MM.1S (cell line): ENCODE measurements at regions not wholly inside any gene's neighbourhood (a gene's known extent, or its start where the extent isn't known, plus 50 kb on each side); places are given as distances from the start of the nearest gene placed in this dataset.

Experiments
- CTCF ChIP-seq: fragments of 300-600 bp; sonication (generic); IDR thresholded peaks from 2 replicates; pipeline ENCODE4 v1.5.1; 2016; ENCODE audit warnings: antibody characterized with exemption, low read length, mixed read lengths
- EZH2 ChIP-seq: fragments of 300-600 bp; sonication (generic); optimal IDR thresholded peaks from 2 replicates; pipeline ENCODE3; 2017; ENCODE audit warnings: low read depth, mild to moderate bottlenecking, antibody characterized with exemption, low read length, mixed read lengths

- TF ChIP-seq CTCF (no peak), EZH2 (no peak)
These were observed 69.9 kb downstream of the TOMM20 start for GRCh38 chr1:235058695-235059094.
